ENCODE measurements at regions not wholly inside any gene's neighbourhood (a gene's known extent, or its start where the extent isn't known, plus 50 kb on each side); places are given as distances from the start of the nearest gene placed in this dataset.

DNA sequence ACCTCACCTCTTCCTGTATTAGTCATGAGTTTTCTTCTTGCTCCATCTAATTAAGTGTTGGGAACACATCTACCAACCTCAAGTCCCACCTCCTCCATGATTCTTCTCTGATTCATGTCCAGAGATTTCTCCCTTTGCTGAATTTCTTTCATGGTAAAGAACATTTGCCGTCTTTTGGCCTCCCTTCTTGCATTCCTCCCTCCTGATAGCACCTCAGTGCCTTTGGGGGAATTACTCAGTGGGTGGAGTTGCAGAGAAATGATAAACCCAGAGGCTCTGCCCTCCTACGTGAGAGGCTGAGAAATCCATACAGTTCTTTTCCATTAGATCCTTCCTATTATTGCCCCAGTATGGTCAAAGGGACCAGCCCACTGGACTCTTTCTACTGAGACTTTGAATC, 651.9 kb downstream of the SLC4A3 start:
- TF ChIP-seq, protein P1, sequence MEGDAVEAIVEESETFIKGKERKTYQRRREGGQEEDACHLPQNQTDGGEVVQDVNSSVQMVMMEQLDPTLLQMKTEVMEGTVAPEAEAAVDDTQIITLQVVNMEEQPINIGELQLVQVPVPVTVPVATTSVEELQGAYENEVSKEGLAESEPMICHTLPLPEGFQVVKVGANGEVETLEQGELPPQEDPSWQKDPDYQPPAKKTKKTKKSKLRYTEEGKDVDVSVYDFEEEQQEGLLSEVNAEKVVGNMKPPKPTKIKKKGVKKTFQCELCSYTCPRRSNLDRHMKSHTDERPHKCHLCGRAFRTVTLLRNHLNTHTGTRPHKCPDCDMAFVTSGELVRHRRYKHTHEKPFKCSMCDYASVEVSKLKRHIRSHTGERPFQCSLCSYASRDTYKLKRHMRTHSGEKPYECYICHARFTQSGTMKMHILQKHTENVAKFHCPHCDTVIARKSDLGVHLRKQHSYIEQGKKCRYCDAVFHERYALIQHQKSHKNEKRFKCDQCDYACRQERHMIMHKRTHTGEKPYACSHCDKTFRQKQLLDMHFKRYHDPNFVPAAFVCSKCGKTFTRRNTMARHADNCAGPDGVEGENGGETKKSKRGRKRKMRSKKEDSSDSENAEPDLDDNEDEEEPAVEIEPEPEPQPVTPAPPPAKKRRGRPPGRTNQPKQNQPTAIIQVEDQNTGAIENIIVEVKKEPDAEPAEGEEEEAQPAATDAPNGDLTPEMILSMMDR (IDR thresholded peaks at IDR 0.05) = no peak
- TF ChIP-seq POLR2A (IDR thresholded peaks at IDR 0.05) = no peak
